ENCODE measurements at regions not wholly inside any gene's neighbourhood (a gene's known extent, or its start where the extent isn't known, plus 50 kb on each side); places are given as distances from the start of the nearest gene placed in this dataset.
"Not testable (repeated sequence)": the region's sequence is repeated elsewhere in the genome, so short reads cannot be mapped to it uniquely, and the experiment has no call there.

DNA sequence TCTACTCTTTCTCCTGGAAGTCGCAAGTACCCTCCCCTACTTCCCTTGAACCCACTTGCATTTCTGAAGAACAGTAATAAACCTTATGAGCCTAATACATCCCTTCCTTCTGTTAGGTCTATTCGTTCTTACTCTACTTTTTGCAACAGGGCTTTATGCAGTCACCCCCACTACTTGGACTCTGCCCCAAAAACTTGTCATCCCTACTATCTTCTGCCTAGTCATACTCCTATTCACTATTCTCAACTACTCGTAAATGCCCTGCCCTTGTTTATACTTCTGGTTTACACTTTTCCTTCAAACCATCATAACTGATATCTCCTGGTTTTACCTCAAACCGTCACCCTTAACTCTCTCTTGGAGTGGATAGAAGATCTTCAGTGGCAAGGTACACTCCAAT, 55.2 kb upstream of the SLIT2 start:
- no peak for DNase-seq

DNA sequence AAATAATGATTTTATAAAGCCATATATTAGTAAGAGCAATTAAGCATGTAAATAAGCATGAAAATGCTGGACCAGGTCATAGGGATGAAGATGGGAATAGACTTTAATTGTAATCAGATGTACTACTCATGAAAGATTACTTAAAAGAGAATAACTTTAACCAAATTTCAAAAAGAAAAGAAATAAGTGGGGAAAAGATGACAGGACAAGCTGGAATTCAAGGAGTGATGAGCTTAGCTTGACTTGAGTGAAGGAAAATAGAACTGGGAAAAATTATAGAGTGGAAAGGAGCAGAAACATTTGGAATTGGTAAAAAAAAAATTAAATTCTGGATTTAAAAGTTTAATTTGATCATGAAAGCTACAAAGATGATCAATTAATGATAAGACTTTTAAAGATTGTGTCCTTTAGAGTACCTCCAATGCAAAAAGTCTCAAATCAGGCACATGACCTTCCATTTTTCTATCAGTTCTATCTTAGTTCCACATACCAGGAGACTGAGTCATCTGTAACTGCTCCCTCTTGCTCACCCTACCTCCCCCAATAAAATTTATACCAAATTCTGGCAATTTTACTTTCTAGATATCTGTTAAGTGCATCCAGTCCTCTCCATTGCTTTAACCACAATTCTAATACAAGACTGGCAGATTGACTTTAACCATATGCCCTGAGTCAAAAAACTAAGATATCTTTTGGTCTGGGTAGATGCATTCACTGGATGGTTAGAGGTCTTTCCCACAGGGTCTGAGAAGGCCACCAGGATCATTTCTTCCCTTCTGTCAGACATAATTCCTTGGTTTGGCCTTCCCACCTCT, 56.4 kb upstream of the SLIT2 start:
- peak in 1 of 3 donors; percentile 55 for DNase-seq

- peak; percentile 30 to 83 (median 66) for DNase-seq
These were observed 57.3 kb upstream of the SLIT2 start for GRCh38 chr4:20194123-20195013.

- peak in 1 of 3 donors; percentile 19 for DNase-seq
These were observed 58.4 kb upstream of the SLIT2 start for GRCh38 chr4:20193141-20193936.

GRCh38 chr4:20192736-20193135, 59.0 kb upstream of the SLIT2 start:
- no peak for DNase-seq

DNA sequence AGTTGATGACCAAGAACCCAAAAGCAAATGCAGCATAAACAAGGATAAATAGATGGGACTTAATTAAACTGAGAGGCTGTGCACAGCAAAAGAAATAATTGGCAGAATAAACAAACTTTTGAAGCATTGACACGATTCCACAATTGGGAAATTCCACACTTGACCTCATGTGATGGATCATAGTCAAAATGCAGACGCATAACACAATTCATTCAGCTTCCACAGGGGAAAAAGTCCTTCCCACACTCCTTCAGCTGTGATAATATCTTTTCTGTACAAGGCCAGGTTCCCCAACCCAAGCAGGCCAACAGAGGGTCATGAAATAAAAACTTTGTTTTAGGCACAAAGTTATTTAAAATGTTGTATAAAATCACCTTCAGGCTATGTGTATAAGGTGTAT, 66.6 kb upstream of the SLIT2 start:
- no peak for DNase-seq

DNA sequence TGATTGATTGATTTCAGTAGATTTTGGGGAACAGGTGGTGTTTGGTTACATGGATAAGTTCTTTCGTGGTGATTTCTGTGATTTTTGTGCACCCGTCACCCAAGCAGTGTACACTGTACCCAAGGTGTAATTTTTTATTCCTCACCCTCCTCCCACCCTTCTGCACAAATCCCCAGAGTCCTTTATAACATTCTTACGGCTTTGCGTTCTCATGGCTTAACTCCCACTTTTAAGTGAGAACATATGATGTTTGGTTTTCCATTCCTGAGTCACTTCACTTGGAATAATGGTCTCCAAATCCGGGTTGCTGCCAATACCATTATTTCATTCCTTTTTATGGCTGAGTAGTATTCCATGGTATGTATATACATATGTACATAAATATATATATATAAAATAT, 68.6 kb upstream of the SLIT2 start:
- DNase-seq: not testable (repeated sequence)

DNA sequence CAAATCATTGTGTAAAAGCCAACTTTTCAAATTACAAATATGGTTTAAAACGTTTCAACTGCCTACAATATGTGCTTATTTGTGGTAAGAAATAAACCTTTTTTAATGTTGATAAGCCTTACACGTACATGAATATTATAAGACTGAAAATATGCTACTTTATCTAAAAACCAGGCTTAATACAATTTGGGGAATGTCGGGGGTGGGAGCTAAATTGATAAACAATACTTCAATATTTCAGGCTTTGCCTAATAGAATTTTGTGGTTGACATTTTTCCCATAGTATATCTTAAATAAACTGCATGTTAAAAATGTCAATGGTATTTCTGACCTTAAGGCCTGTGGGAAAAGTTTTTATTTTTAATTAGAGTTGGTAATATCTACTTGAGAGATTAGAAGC, 69.8 kb upstream of the SLIT2 start:
- DNase-seq: no peak

- no peak for DNase-seq
These were observed 71.2 kb upstream of the SLIT2 start for GRCh38 chr4:20180509-20180908.

DNA sequence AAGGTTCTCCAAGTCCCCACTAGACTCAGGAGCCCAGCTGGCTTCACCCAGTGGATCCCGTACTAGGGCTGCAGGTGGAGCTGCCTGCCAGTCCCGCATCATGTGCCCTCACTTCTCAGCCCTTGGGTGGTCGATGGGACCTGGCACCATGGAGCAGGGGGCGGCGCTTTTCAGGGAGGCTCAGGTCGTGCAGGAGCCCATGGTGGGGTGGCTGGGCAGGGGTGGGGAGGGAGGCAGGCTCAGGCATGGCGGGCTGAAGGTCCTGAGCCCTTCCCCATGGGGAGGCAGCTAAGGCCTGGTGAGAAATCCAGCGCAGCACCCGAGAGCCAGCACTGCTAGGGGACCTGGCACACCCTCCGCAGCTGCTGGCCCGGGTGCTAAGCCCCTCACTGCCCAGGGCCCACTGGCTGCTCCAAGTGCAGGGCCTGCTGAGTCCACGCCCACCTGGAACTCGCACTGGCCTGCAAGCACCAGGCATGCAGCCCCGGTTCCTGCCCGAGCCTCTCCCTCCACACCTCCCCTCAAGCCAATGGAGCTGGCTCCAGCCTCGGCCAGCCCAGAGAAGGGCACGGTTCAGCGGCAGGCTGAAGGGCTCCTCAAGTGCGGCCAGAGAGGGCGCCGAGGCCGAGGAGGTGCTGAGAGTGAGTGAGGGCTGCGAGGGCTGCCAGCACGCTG, 72.7 kb upstream of the SLIT2 start:
- DNase-seq: no peak

DNA sequence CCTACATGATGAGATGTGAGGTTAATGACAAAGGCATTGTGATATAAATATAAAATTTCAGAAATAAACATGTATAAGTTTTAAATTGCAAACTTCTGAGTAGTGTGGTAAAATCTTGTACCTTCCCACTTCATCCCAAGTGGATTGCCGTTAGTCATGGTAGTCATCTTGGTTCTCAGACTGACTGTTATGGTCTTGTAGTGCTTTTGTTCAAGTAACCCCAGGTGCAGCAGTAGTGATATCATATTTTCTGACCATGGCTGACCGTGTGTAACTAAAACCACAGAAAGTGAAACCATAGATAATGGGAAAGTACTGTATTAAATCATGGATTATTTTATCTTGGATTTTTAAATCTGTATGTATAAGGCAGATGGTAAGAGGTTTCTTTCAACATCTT, 74.8 kb upstream of the SLIT2 start:
- no peak for DNase-seq

- DNase-seq: no peak
These were observed 79.5 kb upstream of the SLIT2 start for GRCh38 chr4:20172070-20172760.

- no peak for DNase-seq
These were observed 85.2 kb upstream of the SLIT2 start for GRCh38 chr4:20166544-20166943.

DNA sequence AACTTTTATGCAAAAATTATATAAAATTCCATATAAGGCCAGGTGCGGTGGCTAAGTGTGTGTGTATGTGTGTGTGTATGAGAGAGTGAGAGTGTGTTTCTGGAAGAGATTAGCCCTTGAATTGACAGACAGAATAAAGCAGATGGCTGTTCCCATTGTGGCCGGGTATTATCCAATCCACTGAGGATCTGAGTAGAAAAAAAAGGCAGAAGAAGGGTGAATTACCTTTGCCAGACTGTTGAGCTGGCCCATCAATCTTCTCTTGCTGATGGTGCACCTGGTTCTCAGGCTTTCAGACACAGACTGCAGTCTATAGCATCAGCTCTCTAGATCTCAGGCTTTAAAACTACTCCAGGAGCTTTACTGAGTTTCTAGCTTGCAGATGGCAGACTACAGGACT, 92.2 kb upstream of the SLIT2 start:
- no peak for DNase-seq

GRCh38 chr4:20158195-20158594, 93.5 kb upstream of the SLIT2 start:
- no peak for DNase-seq

- no peak for DNase-seq
These were observed 100.3 kb upstream of the SLIT2 start for GRCh38 chr4:20151436-20151835.

GRCh38 chr4:20149143-20149542, 102.6 kb upstream of the SLIT2 start:
- DNase-seq: not testable (repeated sequence)

DNA sequence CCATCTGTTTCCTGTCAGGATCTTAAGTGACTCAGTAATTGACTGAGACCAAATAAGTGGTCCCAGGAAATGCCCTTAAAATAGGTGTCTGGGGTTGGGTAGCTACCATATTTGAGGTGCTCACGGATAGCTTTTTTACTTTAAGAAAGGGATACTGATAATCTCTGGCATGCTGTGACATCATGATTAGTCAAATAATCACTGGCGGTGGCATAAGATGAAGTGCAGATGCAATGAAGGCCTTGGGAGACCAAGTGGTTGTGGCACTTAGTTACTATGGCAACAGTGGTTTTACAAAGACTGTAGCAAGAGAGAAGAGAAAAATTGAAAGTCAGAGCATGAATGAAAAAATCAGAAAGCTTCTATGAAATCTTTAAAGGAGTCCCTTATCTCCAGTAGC, 114.5 kb upstream of the SLIT2 start:
- DNase-seq: peak in 1 of 3 donors; percentile 21

DNA sequence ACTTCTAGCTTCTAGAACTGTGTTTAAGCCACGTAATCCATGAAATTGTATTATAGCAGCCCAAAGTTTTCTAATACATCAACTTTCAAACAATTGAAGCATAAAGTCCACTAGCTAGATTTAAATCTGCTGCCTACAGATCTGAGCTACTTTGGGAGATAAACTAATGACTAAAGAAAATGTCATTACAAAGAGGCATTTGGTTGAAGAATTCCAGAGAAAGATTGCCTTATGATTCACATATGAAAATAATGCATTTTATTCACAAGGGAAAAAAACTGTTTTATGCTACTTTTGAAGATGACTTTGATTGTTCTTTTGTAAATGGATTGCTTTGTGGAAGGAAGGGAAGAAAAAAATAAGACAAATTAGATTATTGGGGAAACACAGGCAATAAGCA, 124.1 kb upstream of the SLIT2 start:
- DNase-seq: no peak

GRCh38 chr4:20126906-20127305, 124.8 kb upstream of the SLIT2 start:
- peak in 1 of 3 donors; percentile 35 for DNase-seq
